Upper lobe of right lung (tissue), 1 donor: ENCODE measurements at regions not wholly inside any gene's neighbourhood (a gene's known extent, or its start where the extent isn't known, plus 50 kb on each side); places are given as distances from the start of the nearest gene placed in this dataset.

Experiments
- ATAC-seq: fragments of 200-7000 bp; cut with Tn5 transposase; one replicate; pipeline ENCODE4 v1.9.1; 2020; ENCODE audit warnings: mild to moderate bottlenecking, moderate library complexity
- DNase-seq: peaks from one replicate; pipeline ENCODE4 v3.0.0-alpha.2; 2020
- H3K27ac ChIP-seq: fragments of 200-600 bp; one replicate; pipeline ENCODE4 v1.8.0; 2022
- H3K27me3 ChIP-seq: fragments of 200-600 bp; one replicate; pipeline ENCODE4 v1.8.0; 2022; ENCODE audit warnings: mild to moderate bottlenecking
- H3K36me3 ChIP-seq: fragments of 200-600 bp; one replicate; pipeline ENCODE4 v1.8.0; 2022
- H3K4me1 ChIP-seq: fragments of 200-600 bp; one replicate; pipeline ENCODE4 v1.8.0; 2022
- H3K4me3 ChIP-seq: fragments of 200-600 bp; one replicate; pipeline ENCODE4 v1.8.0; 2022; ENCODE audit warnings: mild to moderate bottlenecking
- H3K9me3 ChIP-seq: fragments of 200-600 bp; one replicate; pipeline ENCODE4 v1.8.0; 2022
- CTCF ChIP-seq: fragments of 200-600 bp; IDR thresholded peaks from one replicate; pipeline ENCODE4 v1.8.0; 2022; ENCODE audit warnings: antibody characterized with exemption
- intact Hi-C: fragments of 100-400 bp; cut with DNase I; formaldehyde crosslinking; loops from one replicate; pipeline ENCODE4 v1.11.0; 2022
- donor health status: DM: no; HTN: yes; CAD: no; lungs with severe emphysema.

DNA sequence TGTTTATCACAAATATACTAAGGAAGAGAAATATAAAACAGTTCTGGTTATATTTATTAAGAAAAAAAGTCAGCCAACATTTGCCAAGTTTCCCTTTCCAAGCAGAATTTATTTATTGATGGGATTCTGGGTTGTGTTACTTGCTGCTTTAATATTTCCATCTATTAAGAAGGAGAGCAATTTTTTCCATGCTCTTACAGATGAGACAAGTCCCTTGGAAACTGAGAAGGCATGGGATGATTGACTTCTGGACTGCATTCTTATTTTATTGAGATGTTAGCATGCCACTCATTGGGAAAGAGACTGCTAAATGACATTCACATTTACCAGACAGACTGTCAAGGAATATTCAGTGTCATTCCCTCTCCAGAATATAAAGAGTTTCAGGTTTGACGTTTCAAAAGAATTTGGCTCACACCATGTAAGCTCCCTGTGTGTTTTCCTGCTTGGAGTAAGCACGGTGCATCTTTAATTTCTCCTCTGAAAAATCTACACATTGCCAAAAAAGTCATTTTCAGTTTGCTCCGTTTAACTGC lies 1565.2 kb upstream of the GOT2 start:
- ATAC-seq (no peak), DNase-seq (no peak)
- Histone ChIP-seq H3K36me3 (no peaks in the 10 kb centered on the region), H3K4me3 (no peak overlapping the region), H3K9me3 (no peaks in the 10 kb centered on the region), H3K27me3 (no peaks in the 10 kb centered on the region), H3K4me1 (no peaks in the 10 kb centered on the region), H3K27ac (no peak overlapping the region)
- TF ChIP-seq CTCF: no peak
- intact Hi-C loops: no loop called here

DNA sequence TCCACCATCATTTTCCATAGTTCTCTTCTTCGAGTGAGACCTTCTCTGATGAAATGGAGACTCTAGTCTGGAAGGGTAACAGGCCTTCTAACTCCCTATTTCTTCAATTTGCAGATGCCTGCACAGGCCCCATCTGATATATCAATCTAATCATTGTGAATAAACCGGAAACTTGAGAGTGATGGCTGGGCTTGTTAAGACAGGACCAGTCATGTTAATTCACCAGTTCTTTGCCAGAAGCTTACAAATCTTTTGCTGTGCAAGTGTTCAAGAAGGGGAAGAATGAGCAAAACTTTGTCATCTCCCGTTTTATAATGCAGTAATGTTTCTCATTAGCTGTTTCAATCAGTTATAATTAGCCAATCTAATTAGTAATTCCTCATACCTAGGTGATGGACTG lies 1561.3 kb upstream of the GOT2 start:
- ATAC-seq (no peak), DNase-seq (no peak)
- intact Hi-C loops: no loop called here
- H3K36me3 ChIP-seq: no peaks in the 10 kb centered on the region
- no peaks in the 10 kb centered on the region for H3K27me3 ChIP-seq
- no peaks in the 10 kb centered on the region for H3K9me3 ChIP-seq
- no peak overlapping the region for H3K4me3 ChIP-seq
- TF ChIP-seq CTCF: no peak
- H3K27ac ChIP-seq: no peak overlapping the region
- H3K4me1 ChIP-seq: no peaks in the 10 kb centered on the region

DNA sequence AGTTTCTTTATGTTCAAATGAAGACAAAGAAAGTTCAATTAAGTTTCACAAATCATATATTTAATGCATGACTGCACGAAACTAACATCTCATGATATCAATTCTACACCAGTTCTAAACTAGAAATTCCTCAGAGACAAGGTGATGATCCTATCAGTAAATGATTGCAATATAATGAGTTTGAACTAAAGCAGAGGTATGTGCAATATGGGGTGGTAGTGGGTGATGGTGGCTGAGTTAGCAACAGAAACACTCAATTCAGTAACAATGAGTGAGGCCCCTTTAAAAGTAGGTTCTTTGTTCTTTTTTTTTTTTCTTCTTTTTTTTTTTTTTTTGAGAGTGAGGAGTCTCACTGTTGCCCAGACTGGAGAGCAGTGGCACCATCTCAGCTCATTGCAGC lies 1551.7 kb upstream of the GOT2 start:
- H3K9me3 ChIP-seq: no peaks in the 10 kb centered on the region
- DNase-seq: no peak
- intact Hi-C loops: no loop called here
- ATAC-seq: no peak
- TF ChIP-seq CTCF: no peak
- H3K36me3 ChIP-seq: no peaks in the 10 kb centered on the region
- H3K27me3 ChIP-seq: no peaks in the 10 kb centered on the region
- H3K4me3 ChIP-seq: no peak overlapping the region
- no peaks in the 10 kb centered on the region for H3K4me1 ChIP-seq
- no peak overlapping the region for H3K27ac ChIP-seq

GRCh38 chr16:60279061-60279665 lies 1545.0 kb upstream of the GOT2 start:
- Histone ChIP-seq H3K9me3 (no peaks in the 10 kb centered on the region), H3K36me3 (no peaks in the 10 kb centered on the region), H3K4me3 (no peak overlapping the region), H3K27ac (no peak overlapping the region), H3K27me3 (no peaks in the 10 kb centered on the region), H3K4me1 (no peaks in the 10 kb centered on the region)
- DNase-seq: no peak
- intact Hi-C loops: no loop called here
- TF ChIP-seq CTCF: no peak
- ATAC-seq: no peak

DNA sequence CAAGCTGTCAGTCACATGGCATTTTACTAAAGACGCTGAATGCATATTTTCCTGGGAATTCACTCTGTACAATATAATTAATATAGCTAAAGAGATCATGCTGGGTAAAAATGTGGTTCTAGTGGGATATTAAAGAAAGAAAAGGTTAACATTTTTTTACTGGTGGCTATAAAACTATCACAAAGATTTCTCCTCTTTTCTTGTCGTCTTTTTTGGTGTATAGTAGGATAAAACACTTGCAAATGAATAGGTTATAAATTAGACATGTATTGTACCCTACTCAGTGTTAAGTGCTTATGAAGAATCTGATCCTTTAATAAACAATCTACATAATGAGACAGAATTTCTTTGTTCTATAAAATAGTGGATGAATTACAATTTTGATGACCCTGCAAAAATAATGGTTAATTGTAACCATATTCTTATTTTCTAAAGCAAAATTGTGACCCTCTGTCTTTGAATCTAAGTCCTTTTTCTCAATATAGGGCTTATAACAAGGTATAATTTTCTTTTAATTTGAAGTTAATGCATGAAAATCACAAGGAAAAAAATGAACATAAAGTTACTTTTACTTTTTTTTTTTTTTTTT lies 1540.4 kb upstream of the GOT2 start:
- DNase-seq (no peak), ATAC-seq (no peak)
- H3K27me3 ChIP-seq: no peaks in the 10 kb centered on the region
- intact Hi-C loops: no loop called here
- no peak overlapping the region for H3K27ac ChIP-seq
- H3K36me3 ChIP-seq: no peaks in the 10 kb centered on the region
- H3K4me1 ChIP-seq: no peaks in the 10 kb centered on the region
- no peaks in the 10 kb centered on the region for H3K9me3 ChIP-seq
- TF ChIP-seq CTCF: no peak
- no peak overlapping the region for H3K4me3 ChIP-seq
